Nephron (organoid): ENCODE measurements at regions not wholly inside any gene's neighbourhood (a gene's known extent, or its start where the extent isn't known, plus 50 kb on each side); places are given as distances from the start of the nearest gene placed in this dataset.

ENCODE experiments used
- H3K27ac Mint-ChIP-seq, 3 experiments: 2 replicates each; pipeline ENCODE4 v1.8.0; 2020; ENCODE audit warnings: mixed read lengths in 3 of 3, mild to moderate bottlenecking in 2 of 3, moderate library complexity in 1 of 3
- H3K27me3 Mint-ChIP-seq: 2 replicates; pipeline ENCODE4 v1.8.0; 2021; ENCODE audit warnings: low read depth, mild to moderate bottlenecking, moderate library complexity, mixed read lengths
- H3K36me3 Mint-ChIP-seq: 2 replicates; pipeline ENCODE4 v1.8.0; 2020; ENCODE audit warnings: low read depth, mixed read lengths
- H3K4me1 Mint-ChIP-seq: 2 replicates; pipeline ENCODE4 v1.8.0; 2020; ENCODE audit warnings: mixed read lengths
- H3K4me3 Mint-ChIP-seq, 3 experiments: 2 replicates each; pipeline ENCODE4 v1.8.0; 2020; ENCODE audit warnings: mild to moderate bottlenecking in 3 of 3, mixed read lengths in 3 of 3, moderate library complexity in 2 of 3
- H3K9me3 Mint-ChIP-seq: 2 replicates; pipeline ENCODE4 v1.8.0; 2020; ENCODE audit warnings: mixed read lengths
- CTCF ChIP-seq, 3 experiments: fragments of 200-600 bp; sonication (generic); IDR thresholded peaks; one replicate each; pipeline ENCODE4 v1.5.0; 2021; ENCODE audit warnings: antibody characterized with exemption in 3 of 3; ENCODE audit not compliant: unreplicated experiment in 3 of 3

- TF ChIP-seq CTCF (IDR thresholded peaks at IDR 0.05; ENCODE audit: unreplicated experiment in 3 of 3), result no peak
- H3K27me3 Mint-ChIP-seq, result no peaks in the 10 kb centered on the region
- H3K27ac Mint-ChIP-seq, result no peak overlapping the region
- no peak overlapping the region for H3K4me3 Mint-ChIP-seq
- H3K4me1 Mint-ChIP-seq, result peaks cover 32% of the 10 kb centered on the region
- no peaks in the 10 kb centered on the region for H3K36me3 Mint-ChIP-seq
- no peaks in the 10 kb centered on the region for H3K9me3 Mint-ChIP-seq
Measured at GRCh38 chr13:85417807-85418206, 381.4 kb downstream of the SLITRK6 start.

DNA sequence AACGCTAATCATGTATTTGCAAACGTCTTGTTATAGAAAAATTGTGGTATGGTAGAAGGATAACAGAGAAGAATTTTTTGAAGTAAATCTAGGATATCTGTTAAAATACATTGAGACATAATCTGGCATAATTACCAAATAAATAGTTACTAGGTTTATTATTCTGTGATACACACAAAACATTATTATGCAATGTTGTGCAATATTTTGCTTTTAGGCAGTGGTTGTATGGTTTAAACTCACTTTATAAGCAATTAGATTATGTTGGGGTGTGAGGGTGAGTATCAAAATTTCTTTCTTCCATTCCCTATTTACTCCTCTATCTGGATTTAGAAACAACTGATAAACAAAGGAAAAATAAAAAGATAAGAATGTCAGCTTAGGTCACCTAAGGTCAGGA lies 385.6 kb downstream of the SLITRK6 start:
- H3K4me1 Mint-ChIP-seq, result peaks cover 19% of the 10 kb centered on the region
- H3K27me3 Mint-ChIP-seq, result no peaks in the 10 kb centered on the region
- H3K27ac Mint-ChIP-seq, result no peak overlapping the region
- H3K9me3 Mint-ChIP-seq, result no peaks in the 10 kb centered on the region
- no peak overlapping the region for H3K4me3 Mint-ChIP-seq
- no peaks in the 10 kb centered on the region for H3K36me3 Mint-ChIP-seq
- no peak for TF ChIP-seq CTCF (IDR thresholded peaks at IDR 0.05; ENCODE audit: unreplicated experiment in 3 of 3)

GRCh38 chr13:85412448-85412847 lies 386.8 kb downstream of the SLITRK6 start:
- no peak for TF ChIP-seq CTCF (IDR thresholded peaks at IDR 0.05; ENCODE audit: unreplicated experiment in 3 of 3)
- H3K9me3 Mint-ChIP-seq, result no peaks in the 10 kb centered on the region
- no peak overlapping the region for H3K27ac Mint-ChIP-seq
- H3K4me3 Mint-ChIP-seq, result no peak overlapping the region
- no peaks in the 10 kb centered on the region for H3K27me3 Mint-ChIP-seq
- no peaks in the 10 kb centered on the region for H3K36me3 Mint-ChIP-seq
- H3K4me1 Mint-ChIP-seq, result peaks cover 19% of the 10 kb centered on the region

DNA sequence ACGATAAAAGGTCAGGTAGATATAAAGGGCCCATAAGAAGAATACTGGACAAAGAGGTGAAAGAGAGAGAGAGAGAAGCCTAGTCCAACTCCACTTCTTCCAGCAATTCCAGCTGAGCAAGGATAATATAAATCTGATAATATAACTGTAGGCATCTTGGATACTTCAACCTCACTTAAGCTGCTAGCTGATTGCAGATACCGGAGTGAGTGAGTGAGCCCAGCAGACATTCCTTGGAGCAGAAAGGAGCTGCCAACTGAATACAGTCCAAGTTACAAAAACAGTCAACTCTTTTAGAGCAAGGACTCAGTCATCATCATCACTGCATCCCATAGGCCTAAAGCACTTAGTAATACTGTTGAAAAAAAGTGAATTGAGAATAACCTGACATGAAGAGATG lies 387.6 kb downstream of the SLITRK6 start:
- H3K4me1 Mint-ChIP-seq, result peaks cover 17% of the 10 kb centered on the region
- no peak overlapping the region for H3K4me3 Mint-ChIP-seq
- TF ChIP-seq CTCF (IDR thresholded peaks at IDR 0.05; ENCODE audit: unreplicated experiment in 3 of 3), result no peak
- H3K36me3 Mint-ChIP-seq, result no peaks in the 10 kb centered on the region
- no peaks in the 10 kb centered on the region for H3K9me3 Mint-ChIP-seq
- no peaks in the 10 kb centered on the region for H3K27me3 Mint-ChIP-seq
- no peak overlapping the region for H3K27ac Mint-ChIP-seq

- H3K27me3 Mint-ChIP-seq, result no peaks in the 10 kb centered on the region
- H3K4me3 Mint-ChIP-seq, result no peak overlapping the region
- H3K4me1 Mint-ChIP-seq, result no peaks in the 10 kb centered on the region
- no peaks in the 10 kb centered on the region for H3K9me3 Mint-ChIP-seq
- H3K36me3 Mint-ChIP-seq, result no peaks in the 10 kb centered on the region
- no peak overlapping the region for H3K27ac Mint-ChIP-seq
- TF ChIP-seq CTCF (IDR thresholded peaks at IDR 0.05; ENCODE audit: unreplicated experiment in 3 of 3), result no peak
Measured at GRCh38 chr13:85408415-85408814, 390.8 kb downstream of the SLITRK6 start.

DNA sequence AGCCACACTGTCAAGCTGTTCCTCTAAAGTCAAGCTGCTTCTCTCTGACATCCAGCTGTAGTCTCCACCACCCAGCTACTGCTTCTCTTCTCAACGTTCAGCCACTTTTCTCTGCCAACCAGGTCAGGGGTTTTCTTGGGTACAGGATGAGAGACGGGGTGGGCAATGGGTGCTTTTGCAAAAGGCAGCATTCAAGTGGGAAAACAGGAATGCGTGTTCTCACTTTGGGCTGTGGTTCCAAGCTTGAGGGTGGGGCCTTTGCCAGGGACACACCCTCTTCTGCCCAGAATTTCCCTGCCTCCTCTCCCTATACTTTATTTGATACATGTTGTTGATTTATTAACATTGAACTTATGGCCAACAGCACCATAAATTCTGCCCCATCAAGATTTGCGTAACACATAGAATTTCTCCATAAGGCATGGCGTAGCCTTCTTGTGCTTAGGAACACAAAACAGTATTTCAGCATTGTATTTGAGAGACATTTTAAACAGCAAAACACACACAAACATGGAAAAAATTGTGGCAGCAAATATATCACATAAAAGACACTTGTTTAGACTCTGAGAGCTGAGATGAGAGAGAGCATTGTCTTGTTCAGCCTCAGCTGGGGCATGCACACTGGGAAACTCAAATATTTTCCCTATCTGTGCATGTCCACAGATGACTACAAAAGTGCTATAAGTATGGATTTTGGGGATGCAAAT lies 392.8 kb downstream of the SLITRK6 start:
- H3K36me3 Mint-ChIP-seq, result no peaks in the 10 kb centered on the region
- no peak for TF ChIP-seq CTCF (IDR thresholded peaks at IDR 0.05; ENCODE audit: unreplicated experiment in 3 of 3)
- no peaks in the 10 kb centered on the region for H3K9me3 Mint-ChIP-seq
- H3K4me1 Mint-ChIP-seq, result no peaks in the 10 kb centered on the region
- H3K4me3 Mint-ChIP-seq, result no peak overlapping the region
- H3K27me3 Mint-ChIP-seq, result no peaks in the 10 kb centered on the region
- H3K27ac Mint-ChIP-seq, result no peak overlapping the region
